Gastroesophageal sphincter (tissue), 4 donors: ENCODE measurements at regions not wholly inside any gene's neighbourhood (a gene's known extent, or its start where the extent isn't known, plus 50 kb on each side); places are given as distances from the start of the nearest gene placed in this dataset.
"Not testable (repeated sequence)": the region's sequence is repeated elsewhere in the genome, so short reads cannot be mapped to it uniquely, and the experiment has no call there.

Experiments used
- ATAC-seq: fragments of 150-250 bp; one replicate; pipeline ENCODE4 v1.9.1; 2016; ENCODE audit warnings: mild to moderate bottlenecking, moderate library complexity
- H3K27ac ChIP-seq, 4 donors: fragments of 200-600 bp; sonication (generic) in 3 of 4; 1 replicate in 3 of 4; 2 replicates in 1 of 4; pipeline ENCODE4 v1.5.1; 2016 to 2019
- H3K27me3 ChIP-seq: fragments of 200-600 bp; sonication (generic); one replicate; pipeline ENCODE4 v1.5.1; 2019
- H3K36me3 ChIP-seq, 2 donors: fragments of 200-600 bp; sonication (generic); one replicate each; pipeline ENCODE4 v1.5.1; 2019; ENCODE audit warnings: control low read depth in 1 of 2
- H3K4me1 ChIP-seq, 3 donors: fragments of 200-600 bp; sonication (generic); 1 replicate in 2 of 3; 2 replicates in 1 of 3; pipeline ENCODE4 v1.5.1; 2016 to 2019; ENCODE audit warnings: control low read depth in 2 of 3
- H3K4me3 ChIP-seq, 2 donors: fragments of 200-600 bp; sonication (generic); one replicate each; pipeline ENCODE4 v1.5.1; 2019; ENCODE audit warnings: mild to moderate bottlenecking in 1 of 2, moderate library complexity in 1 of 2
- H3K9me3 ChIP-seq, 3 donors: fragments of 200-600 bp; sonication (generic); one replicate each; pipeline ENCODE4 v1.5.1; 2017 to 2019; ENCODE audit warnings: control low read depth in 2 of 3
- EP300 ChIP-seq: sonication (generic); formaldehyde crosslinking; IDR thresholded peaks from one replicate; pipeline ENCODE4 v1.6.1; 2017; ENCODE audit warnings: antibody characterized with exemption, mild to moderate bottlenecking
- POLR2A ChIP-seq, 2 donors: fragments of 450-650 bp; IDR thresholded peaks; one replicate each; pipeline ENCODE4 v1.6.1; 2017; ENCODE audit warnings: antibody characterized with exemption in 2 of 2, mild to moderate bottlenecking in 2 of 2, moderate library complexity in 1 of 2
- POLR2AphosphoS5 ChIP-seq: sonication (generic); formaldehyde crosslinking; IDR thresholded peaks from one replicate; pipeline ENCODE4 v1.6.1; 2017; ENCODE audit warnings: antibody characterized with exemption
- whole genome bisulfite sequencing, 2 donors: methylation state at CpG; one replicate each; pipeline ENCODE4 v1.1.5; 2018; ENCODE audit warnings: low coverage in 1 of 2; 5-methylcytosine and 5-hydroxymethylcytosine counted together
- TF ChIP-seq, protein P1 (sequence below), 4 experiments: fragments of 200-600 bp in 2 of 4; fragments of 450-650 bp in 2 of 4; sonication (generic) in 1 of 4; IDR thresholded peaks; one replicate each; pipeline ENCODE4 v1.5.1; 2017 to 2019; ENCODE audit warnings: antibody characterized with exemption in 4 of 4, mild to moderate bottlenecking in 2 of 4, moderate library complexity in 2 of 4

DNA sequence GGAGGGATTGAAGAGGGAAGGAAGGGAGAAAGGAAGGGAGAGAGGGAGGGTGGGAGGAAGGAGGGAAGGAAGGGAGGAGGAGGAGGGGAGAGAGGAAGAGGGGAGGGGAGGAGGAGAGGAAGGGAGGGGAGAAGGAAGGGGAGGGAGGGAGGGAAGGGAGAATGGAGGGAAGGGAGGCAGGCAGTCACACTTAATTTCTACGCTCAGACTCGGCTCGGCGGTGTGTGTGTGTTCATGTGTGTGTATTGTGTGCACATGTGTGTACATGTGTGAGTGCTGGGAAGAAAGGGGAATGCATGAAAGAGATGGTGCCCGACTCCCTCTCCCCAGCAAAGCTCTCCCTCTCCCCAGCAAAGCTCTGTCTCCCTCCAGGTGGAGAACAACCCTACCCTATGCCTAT lies 79.1 kb upstream of the AFDN start:
- ATAC-seq: no peak
- H3K4me3 ChIP-seq: no peak overlapping the region
- peaks cover 17% of the 10 kb centered on the region for H3K27me3 ChIP-seq
- peaks cover 0 to 10% (median 0%) of the 10 kb centered on the region in 3 donors for H3K9me3 ChIP-seq
- 83 to 86% methylated on average over 1 to 5 of the region's 5 CpGs for WGBS, 2 donors
- no peak for TF ChIP-seq POLR2A (IDR thresholded peaks at IDR 0.05)
- TF ChIP-seq, protein P1, sequence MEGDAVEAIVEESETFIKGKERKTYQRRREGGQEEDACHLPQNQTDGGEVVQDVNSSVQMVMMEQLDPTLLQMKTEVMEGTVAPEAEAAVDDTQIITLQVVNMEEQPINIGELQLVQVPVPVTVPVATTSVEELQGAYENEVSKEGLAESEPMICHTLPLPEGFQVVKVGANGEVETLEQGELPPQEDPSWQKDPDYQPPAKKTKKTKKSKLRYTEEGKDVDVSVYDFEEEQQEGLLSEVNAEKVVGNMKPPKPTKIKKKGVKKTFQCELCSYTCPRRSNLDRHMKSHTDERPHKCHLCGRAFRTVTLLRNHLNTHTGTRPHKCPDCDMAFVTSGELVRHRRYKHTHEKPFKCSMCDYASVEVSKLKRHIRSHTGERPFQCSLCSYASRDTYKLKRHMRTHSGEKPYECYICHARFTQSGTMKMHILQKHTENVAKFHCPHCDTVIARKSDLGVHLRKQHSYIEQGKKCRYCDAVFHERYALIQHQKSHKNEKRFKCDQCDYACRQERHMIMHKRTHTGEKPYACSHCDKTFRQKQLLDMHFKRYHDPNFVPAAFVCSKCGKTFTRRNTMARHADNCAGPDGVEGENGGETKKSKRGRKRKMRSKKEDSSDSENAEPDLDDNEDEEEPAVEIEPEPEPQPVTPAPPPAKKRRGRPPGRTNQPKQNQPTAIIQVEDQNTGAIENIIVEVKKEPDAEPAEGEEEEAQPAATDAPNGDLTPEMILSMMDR (IDR thresholded peaks at IDR 0.05): no peak
- no peak for TF ChIP-seq POLR2AphosphoS5
- TF ChIP-seq EP300: no peak
- H3K36me3 ChIP-seq: no peaks in the 10 kb centered on the region
- no peak overlapping the region for H3K27ac ChIP-seq
- peaks cover 0 to 33% (median 7%) of the 10 kb centered on the region in 3 donors for H3K4me1 ChIP-seq

DNA sequence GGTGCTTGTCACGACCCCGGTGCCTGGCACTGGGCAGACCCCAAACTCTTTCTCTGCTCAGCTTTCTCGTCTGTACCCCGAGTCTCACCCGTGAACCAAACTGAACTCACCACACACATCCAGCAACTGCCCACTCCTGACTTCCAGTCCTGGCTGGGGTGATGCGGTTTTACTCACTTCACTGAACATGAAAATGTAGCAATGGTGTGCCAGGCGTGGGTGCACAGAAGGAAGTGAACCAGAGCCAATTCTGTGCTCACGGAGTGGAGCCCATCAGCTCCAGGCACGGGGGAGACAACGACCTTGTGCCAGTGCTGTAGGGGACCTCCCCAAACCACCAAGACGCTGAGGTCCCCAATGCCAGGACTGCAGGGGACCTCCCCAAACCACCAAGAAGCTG lies 78.7 kb upstream of the AFDN start:
- Histone ChIP-seq H3K27me3 (peaks cover 17% of the 10 kb centered on the region), H3K4me1 (peaks cover 0 to 33% (median 7%) of the 10 kb centered on the region in 3 donors), H3K9me3 (peaks cover 0 to 10% (median 0%) of the 10 kb centered on the region in 3 donors), H3K36me3 (no peaks in the 10 kb centered on the region), H3K4me3 (no peak overlapping the region), H3K27ac (no peak overlapping the region)
- TF ChIP-seq POLR2AphosphoS5 (no peak), EP300 (no peak), POLR2A (IDR thresholded peaks at IDR 0.05) (no peak)
- TF ChIP-seq, protein P1 (IDR thresholded peaks at IDR 0.05): no peak
- no peak for ATAC-seq
- WGBS, 2 donors: 94 to 100% methylated on average over 1 to 3 of the region's 11 CpGs

GRCh38 chr6:167748458-167749379 lies 78.0 kb upstream of the AFDN start:
- 61% methylated on average over 11 of the region's 26 CpGs; no CpG with 5 or more reads in 1 of the 2 donors for WGBS, 2 donors
- TF ChIP-seq, protein P1 (IDR thresholded peaks at IDR 0.05): no peak
- TF ChIP-seq POLR2A (IDR thresholded peaks at IDR 0.05) (no peak), EP300 (no peak), POLR2AphosphoS5 (no peak)
- Histone ChIP-seq H3K4me1 (peaks cover 0 to 33% (median 7%) of the 10 kb centered on the region in 3 donors), H3K9me3 (peaks cover 0 to 6% (median 0%) of the 10 kb centered on the region in 3 donors), H3K4me3 (no peak overlapping the region), H3K36me3 (no peaks in the 10 kb centered on the region), H3K27ac (no peak overlapping the region), H3K27me3 (peaks cover 17% of the 10 kb centered on the region)
- ATAC-seq: no peak

GRCh38 chr6:167750956-167751358 lies 75.8 kb upstream of the AFDN start:
- no peaks in the 10 kb centered on the region for H3K36me3 ChIP-seq

GRCh38 chr6:167751579-167752115 lies 75.1 kb upstream of the AFDN start:
- H3K36me3 ChIP-seq: no peaks in the 10 kb centered on the region
- no peaks in the 10 kb centered on the region for H3K27me3 ChIP-seq
- H3K4me3 ChIP-seq: no peak overlapping the region
- no peak for TF ChIP-seq POLR2A (IDR thresholded peaks at IDR 0.05)
- TF ChIP-seq, protein P1 (IDR thresholded peaks at IDR 0.05): no peak
- TF ChIP-seq EP300: no peak
- no peak for TF ChIP-seq POLR2AphosphoS5
- no peaks in the 10 kb centered on the region for H3K9me3 ChIP-seq
- WGBS, 2 donors: 73% methylated on average over 3 of the region's 7 CpGs; no CpG with 5 or more reads in 1 of the 2 donors
- no peak overlapping the region for H3K27ac ChIP-seq
- no peak for ATAC-seq
- peaks cover 0 to 19% (median 7%) of the 10 kb centered on the region in 3 donors for H3K4me1 ChIP-seq

More at GRCh38 chr6:167750956-167751358, 75.8 kb upstream of the AFDN start:
- H3K9me3 ChIP-seq: no peaks in the 10 kb centered on the region
- TF ChIP-seq EP300 (no peak), POLR2A (IDR thresholded peaks at IDR 0.05) (no peak)
- H3K27me3 ChIP-seq: peaks cover 1% of the 10 kb centered on the region
- peak overlapping the region in 1 of 4 donors; percentile 31 for H3K27ac ChIP-seq
- peak; percentile 65 for ATAC-seq
- H3K4me3 ChIP-seq: no peak overlapping the region
- 27% methylated on average over 2 of the region's 4 CpGs; no CpG with 5 or more reads in 1 of the 2 donors for WGBS, 2 donors
- peaks cover 0 to 23% (median 7%) of the 10 kb centered on the region in 3 donors for H3K4me1 ChIP-seq

GRCh38 chr6:167753281-167753680 lies 73.4 kb upstream of the AFDN start:
- not testable (repeated sequence) for H3K27ac ChIP-seq, H3K36me3 ChIP-seq, H3K4me3 ChIP-seq, ATAC-seq, H3K9me3 ChIP-seq, H3K27me3 ChIP-seq
- peaks cover 0 to 17% (median 7%) of the 10 kb centered on the region in 3 donors for H3K4me1 ChIP-seq
- no CpG with 5 or more reads among the region's 2 CpGs for WGBS, 2 donors
